GM19099 (cell line): ENCODE measurements at regions not wholly inside any gene's neighbourhood (a gene's known extent, or its start where the extent isn't known, plus 50 kb on each side); places are given as distances from the start of the nearest gene placed in this dataset.

Experiments used
- POLR2A ChIP-seq: IDR thresholded peaks from 3 replicates; pipeline ENCODE4 v1.6.1; 2011; ENCODE audit warnings: low read depth; ENCODE audit not compliant: insufficient read length; ENCODE audit errors: extremely low read depth

DNA sequence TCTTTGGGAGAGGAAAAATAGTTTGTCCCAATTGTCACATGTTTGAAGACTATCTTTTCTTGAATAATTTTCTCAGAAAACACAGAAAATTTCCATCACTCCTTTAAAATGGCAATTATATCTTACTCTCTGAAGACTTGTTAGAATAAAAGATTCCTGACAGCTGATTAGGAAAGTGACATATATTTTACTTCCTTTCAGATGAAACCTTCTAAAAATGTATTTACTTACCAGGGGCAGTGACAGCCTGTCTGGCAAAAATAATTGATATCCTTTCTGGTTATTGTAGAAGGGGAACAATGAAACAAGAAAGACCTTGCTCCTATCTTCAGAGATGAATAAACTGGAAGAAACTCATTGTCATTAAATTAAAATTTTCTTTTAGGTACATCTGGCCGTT lies 483.3 kb upstream of the GOLIM4 start:
- TF ChIP-seq POLR2A, result no peak

DNA sequence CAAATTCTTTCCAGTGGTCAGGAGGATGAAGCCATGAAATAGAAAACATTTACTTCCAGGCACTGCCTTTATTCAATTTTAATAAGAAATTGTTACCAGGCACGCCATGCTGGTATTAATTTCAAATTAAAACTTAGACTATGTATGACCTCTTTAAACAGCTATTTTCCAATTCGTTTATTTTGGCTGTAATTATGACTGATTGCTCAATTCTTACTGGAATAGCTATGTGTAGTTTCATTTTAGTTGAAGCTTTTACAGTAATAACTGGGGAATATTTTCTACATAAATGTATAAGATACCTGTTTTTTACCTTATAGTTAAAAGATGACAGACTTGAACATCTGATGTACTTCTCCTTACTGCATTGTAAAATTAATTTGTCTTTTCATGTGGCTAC lies 480.0 kb upstream of the GOLIM4 start:
- TF ChIP-seq POLR2A, result no peak

DNA sequence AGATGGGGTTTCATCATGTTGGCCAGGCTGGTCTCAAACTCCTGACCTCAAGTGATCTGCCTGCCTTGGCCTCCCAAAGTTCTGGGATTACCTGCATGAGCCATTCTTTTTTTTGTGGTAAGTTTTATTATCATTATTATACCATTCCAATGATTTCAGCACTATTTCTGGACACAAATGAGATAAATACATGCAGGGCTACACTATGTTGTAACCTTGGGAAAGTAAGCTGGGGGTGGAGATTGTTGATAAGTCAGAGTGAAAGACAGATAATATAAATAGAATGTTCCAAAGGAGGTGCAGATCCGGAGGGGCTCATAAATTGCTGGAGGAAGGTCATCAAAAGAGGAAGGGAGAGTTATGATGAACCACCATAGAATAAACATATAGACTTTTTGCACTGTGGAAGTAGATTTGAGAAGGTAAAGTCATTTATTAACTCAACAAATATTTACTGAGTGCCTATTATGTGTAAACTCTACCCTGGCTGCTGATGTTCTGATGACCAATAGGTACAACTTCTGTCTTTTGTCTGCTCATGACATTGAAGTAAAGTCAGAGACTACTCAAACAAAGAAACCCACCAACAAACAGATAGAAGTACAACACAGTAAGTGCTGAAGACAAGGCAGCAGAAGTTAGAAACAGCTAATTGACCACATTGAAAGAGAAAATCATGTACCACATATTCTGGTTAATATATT lies 478.9 kb upstream of the GOLIM4 start:
- TF ChIP-seq POLR2A, result no peak

DNA sequence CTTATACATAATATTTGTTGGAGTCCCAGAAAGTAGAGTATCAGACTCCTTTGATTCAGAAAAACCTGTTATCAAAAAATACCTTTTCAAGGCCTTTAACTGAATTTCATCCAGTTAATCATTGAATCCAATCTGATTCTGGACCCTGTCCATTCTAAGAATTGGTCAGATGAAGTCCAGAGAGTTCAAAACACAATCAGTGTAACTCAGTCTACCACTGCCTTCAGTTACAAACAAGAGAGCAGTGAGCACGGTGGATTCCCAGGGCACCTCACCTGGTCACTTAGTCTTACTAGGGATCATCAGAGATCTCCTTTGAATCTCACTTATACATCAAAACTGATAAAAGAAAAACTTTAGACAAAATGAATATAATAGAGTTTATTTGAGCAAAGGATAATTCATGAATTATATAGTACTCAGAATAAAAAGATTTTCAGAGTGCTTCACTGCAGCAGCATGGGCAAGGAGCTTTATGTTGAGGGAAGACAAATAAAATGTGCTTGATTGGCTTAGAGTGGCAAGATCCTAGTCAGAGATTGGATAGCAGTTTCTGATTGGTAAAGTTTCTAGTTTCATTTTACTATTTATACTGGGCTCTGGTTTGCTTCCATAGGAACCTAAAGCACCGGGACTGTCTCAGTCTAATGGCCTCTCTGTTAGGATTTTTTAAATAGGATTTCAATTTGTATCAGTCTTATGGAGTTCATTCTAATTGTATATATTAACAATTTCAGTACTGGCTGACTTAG lies 474.9 kb upstream of the GOLIM4 start:
- TF ChIP-seq POLR2A, result no peak

DNA sequence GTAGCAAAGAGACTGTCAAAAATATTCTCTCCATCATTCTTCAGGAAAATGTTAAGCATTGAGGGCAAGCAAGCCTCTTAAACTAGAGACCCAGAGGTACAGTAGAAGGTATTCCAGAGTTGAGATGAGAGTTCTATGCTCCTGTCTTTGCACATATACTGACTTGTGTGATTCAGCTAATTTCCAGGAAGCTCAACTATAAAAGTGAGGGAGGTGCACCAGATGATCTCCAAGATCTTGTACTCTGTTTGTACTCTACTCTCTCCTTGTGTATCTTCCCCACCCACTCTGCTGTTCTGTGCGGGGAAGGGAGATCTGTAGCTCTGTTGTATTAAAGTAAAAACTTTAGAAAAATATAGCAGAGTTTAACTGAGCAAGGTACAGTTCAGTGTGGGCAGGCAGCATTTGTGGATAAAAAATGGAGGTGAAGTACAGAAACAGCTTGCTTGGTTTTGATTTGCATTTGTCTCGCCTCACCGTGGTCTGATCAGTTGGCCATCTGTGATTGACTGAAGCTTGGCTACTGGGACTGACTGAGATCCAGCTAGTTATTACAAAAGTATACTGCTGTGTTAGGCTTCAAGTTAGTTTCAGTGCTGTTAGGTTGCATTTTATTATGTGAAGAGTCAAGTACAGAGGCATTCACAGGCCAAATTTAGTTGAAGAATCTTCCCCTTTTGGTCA lies 463.1 kb upstream of the GOLIM4 start:
- no peak for TF ChIP-seq POLR2A

DNA sequence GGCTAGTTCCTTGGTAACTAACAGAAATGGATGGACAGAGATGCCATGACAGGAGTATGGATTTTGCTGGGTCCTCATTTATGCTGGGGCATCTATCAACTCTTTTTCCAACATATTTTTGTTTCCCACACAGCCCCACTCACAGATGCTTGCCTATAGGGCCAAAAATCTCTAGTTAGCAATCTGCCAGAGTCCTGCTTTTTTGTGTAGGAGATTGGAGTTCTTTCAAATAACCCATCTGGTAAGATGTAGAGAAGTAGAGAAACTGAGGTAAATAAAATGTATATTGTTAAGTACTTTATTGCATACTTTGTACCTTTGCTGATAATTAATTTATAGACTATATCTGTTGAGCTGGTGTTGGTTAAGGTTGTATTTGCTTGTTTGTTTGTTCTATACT lies 456.5 kb upstream of the GOLIM4 start:
- TF ChIP-seq POLR2A, result no peak

DNA sequence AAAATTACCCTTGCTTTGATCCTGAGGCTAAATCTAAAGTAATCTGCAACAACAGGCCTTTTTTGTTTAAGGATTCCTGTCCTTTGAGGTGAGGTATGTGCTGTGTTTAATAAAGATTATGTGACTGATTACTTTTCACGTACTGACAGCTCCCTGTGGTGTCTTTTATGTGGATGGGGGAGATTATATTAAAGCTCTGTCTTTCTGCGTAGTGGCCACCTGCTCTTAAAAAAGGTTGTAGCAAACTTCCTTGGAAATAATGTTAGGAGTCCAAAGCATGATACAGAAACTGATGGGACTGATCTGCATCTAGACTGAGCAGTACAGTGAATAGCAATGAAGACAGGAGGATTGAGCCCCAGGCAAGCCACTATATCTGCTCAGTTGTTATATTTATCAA lies 453.0 kb upstream of the GOLIM4 start:
- no peak for TF ChIP-seq POLR2A

DNA sequence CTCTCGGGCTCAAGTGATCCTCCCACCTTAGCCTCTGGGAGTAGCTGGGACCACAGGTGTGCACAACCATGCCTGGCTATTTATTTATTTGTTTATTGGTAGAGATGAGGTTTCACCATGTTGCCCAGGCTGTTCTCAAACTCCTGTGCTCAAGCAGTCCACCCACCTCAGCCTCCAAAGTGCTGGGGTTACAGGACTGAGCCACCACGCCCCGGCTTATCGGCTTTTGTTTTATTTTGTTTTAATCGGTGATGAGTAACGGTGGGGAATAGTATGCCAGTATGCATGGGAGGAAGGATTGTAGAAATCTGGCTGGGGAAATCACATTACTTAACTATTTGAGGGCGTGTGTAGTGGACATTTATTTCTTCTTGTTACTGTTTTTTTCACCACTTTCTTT lies 451.0 kb upstream of the GOLIM4 start:
- TF ChIP-seq POLR2A, result no peak

DNA sequence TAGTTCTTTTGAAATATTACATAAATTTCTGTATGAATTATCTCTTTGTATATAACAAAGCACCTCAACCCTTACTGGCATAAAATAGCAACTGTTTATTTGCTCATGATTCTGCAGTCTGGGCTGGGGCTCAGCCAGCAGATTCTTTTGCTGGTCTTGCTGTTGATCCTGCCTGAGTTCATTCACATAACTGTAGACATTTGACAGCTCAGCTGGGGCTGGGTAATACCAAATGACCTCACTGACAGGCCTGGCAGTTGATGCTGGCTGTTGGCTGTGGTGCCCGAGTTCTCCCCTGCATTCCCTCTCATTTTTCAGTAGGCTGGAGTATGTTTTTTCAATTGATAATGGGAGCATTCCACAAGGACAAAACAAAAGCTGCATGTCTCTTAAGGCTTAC lies 449.9 kb upstream of the GOLIM4 start:
- TF ChIP-seq POLR2A, result no peak

DNA sequence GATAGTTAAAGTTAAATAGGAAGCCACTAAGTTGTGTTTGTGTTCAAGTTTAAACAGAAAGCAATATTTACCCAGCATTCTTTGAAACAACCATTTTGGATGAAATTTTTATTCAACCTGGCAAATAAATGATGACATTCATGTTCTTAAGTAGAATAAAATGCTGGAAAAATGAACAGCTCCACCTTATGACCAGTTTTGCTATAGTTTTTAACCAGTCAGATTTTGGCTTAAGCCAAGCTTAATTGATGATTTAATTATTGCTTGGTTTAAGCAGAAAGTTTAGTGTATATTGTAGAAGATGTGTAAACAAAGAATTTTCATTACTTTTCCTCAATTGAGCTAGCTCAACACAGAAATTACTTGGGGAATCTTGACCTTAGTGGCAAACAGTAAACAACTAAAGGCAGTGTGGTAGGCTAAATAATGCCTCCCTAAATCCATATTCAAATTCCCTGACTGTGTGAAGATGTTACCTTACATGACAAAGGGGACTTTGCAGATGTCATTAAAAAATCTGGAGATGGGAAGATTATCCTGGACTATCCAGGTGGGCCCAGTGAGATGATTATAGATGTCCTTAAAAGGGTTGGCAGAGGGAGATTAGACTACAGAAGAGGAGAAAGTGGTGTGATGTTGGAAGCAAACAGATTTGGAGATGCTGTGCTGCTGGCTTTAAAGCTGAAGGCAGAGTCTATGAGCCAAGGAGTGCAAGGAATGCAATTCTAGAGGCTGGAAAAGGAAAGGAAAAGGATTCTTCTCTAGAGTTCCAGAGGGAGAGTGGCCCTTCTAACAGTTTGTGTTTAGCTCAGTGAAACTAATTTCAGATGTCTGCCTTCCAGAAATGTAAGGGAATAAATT lies 448.6 kb upstream of the GOLIM4 start:
- no peak for TF ChIP-seq POLR2A

DNA sequence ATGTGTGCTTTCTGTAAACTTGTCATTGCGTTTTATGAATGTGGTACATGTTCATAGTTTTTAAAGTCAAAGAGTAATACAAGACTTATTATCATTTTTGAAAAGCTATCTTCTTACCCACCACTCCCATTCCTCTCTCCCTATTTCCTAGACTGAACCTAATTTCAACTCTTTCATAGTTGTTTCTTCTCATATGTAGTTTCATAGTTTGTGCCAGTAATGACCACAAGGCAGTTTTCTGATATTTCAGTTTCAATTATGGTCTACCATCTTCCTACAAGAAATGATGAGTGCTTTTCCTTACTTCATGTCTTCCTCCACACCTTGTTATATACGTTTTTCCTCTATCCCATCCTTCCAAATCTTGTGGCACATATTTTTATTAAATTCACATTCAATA lies 445.0 kb upstream of the GOLIM4 start:
- TF ChIP-seq POLR2A, result no peak

DNA sequence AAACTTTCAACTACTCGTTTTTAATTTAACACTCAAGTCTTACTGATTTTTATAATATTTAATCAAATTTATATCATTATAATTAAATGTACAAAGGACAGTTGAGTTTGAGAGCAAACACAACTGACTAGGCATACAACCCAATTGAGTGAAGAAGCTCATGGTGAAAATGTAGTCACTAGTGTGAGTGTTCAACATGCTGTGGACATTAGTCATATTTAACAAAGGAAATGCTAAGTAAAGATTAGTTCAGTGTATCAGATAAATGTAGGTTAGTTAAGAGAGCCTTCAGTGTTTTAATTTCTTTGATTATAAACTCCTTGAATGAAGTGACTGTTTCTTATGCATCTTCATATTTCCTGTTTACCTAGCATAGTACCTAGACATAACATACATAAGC lies 444.2 kb upstream of the GOLIM4 start:
- TF ChIP-seq POLR2A, result no peak

DNA sequence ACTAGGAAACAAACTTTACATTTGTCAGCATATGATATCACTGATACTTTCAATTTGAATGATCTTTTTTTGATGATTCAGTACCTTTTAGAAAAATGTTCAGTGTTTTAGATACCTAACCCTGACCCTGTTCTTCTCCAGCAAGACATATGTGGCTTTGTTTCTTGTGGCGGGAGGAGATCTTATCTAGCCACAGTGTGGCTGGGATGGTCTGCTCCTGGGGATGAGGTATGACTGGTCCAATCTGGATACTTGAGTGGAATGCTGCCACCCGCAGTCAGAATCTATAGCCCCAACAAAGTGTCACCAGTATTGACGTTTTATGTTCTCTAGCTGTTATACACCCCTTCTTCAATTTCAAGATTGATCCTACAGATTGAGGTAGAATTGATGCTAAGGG lies 439.0 kb upstream of the GOLIM4 start:
- TF ChIP-seq POLR2A, result no peak

DNA sequence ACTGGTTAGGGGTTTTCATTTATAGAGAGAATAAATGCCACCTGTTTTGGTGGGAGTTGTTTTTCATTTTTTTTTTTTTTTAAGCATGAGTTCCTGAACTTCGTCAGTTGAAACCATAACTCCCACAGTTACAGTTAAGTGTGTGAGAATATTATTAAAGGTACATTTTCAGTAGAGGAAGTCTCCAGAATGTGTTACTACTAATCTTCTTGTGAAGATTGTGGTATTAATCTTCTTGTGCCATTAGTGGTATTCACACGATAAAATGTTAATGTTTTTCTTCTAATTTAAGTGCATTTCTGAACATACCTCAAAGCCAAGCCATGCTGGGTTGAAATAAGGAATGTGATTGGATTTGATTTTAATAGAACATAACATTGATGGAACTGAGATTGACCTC lies 437.9 kb upstream of the GOLIM4 start:
- no peak for TF ChIP-seq POLR2A

DNA sequence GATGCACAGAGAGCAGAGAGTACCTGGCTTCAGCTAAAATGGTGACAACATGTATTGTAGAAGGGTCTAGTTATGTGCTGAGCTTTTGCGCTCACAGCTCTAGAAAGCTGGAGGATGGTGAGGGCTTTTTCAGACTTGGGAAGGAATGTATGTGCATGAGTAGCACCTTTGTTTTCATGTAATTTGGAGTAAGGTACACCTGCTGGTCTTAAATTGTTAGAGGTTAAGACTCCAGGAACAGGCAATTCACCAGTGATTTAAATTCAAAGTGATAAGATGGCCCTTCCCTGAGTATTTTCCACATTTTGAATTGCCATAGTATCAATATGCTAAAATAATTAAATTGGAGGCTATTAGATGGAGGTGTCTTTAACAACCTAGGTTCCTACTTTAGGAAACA lies 436.4 kb upstream of the GOLIM4 start:
- no peak for TF ChIP-seq POLR2A

DNA sequence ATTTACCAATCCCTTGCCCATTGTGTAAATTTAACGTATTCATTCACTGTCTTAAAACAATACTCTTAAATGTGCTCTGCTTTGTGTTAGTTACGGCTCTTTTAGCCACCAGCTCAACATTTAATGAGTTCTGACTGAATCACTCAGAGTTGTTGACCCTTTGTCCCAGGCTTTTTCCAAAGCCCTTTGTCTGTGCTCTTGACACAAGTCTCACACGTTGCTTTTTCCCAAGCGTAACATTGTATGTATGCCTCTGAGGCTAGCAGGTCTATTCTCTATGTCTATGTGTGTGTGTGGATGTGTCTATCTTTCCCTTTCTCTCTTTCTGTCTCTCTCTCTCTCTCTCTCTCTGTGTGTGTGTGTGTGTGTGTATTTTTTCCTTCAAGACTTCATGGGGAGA lies 435.4 kb upstream of the GOLIM4 start:
- TF ChIP-seq POLR2A, result no peak

DNA sequence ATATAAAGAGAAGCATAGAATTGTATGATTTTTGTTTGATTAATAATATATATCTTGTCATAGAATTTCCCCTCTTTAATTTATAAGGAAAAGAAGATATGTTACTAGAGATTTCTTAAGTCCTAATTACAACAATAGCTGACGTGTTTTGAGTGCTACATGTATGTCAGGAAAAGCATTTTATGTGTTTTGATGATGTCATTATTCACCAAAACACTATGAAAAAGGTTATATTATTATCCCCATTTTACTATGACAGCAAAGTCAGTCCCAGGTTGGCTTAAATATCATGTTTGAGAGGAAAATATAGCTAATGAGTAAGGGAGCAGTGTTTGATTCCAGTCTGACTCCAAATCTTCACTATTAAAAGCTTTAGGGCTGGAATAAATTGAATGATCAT lies 428.4 kb upstream of the GOLIM4 start:
- no peak for TF ChIP-seq POLR2A
